H9 (cell line): ENCODE measurements at regions not wholly inside any gene's neighbourhood (a gene's known extent, or its start where the extent isn't known, plus 50 kb on each side); places are given as distances from the start of the nearest gene placed in this dataset.

Experiments used
- DNase-seq: peaks from one replicate; pipeline ENCODE4 v3.0.0-alpha.2; 2017
- H2AFZ ChIP-seq: one replicate; pipeline ENCODE4 v1.6.1; 2013; ENCODE audit warnings: mild to moderate bottlenecking, low read length, control low read depth, moderate library complexity
- H2AK5ac ChIP-seq: 2 replicates; pipeline ENCODE4 v1.6.1; 2013; ENCODE audit warnings: low read length, control low read depth, mixed read lengths; ENCODE audit not compliant: insufficient read length
- H2BK120ac ChIP-seq: one replicate; pipeline ENCODE4 v1.6.1; 2013; ENCODE audit warnings: low read depth, mild to moderate bottlenecking, low read length, control low read depth, inconsistent platforms; ENCODE audit not compliant: poor library complexity, severe bottlenecking
- H2BK12ac ChIP-seq: 2 replicates; pipeline ENCODE4 v1.6.1; 2013; ENCODE audit warnings: low read length, control low read depth, mixed read lengths, low read depth; ENCODE audit not compliant: insufficient read length
- H2BK15ac ChIP-seq: 2 replicates; pipeline ENCODE4 v1.6.1; 2013; ENCODE audit warnings: low read depth, low read length, control low read depth
- H2BK20ac ChIP-seq: one replicate; pipeline ENCODE4 v1.6.1; 2013; ENCODE audit warnings: low read depth, mild to moderate bottlenecking, low read length, control low read depth, inconsistent platforms; ENCODE audit not compliant: poor library complexity, severe bottlenecking
- H2BK5ac ChIP-seq: 2 replicates; pipeline ENCODE4 v1.6.1; 2013; ENCODE audit warnings: low read length, control low read depth, mixed read lengths; ENCODE audit not compliant: insufficient read length
- H3K14ac ChIP-seq: 2 replicates; pipeline ENCODE4 v1.6.1; 2013; ENCODE audit warnings: low read length, control low read depth; ENCODE audit not compliant: insufficient read depth
- H3K18ac ChIP-seq: 2 replicates; pipeline ENCODE4 v1.6.1; 2013; ENCODE audit warnings: low read depth, mild to moderate bottlenecking, mixed read lengths, low read length, control low read depth; ENCODE audit not compliant: insufficient read length
- H3K23ac ChIP-seq: 2 replicates; pipeline ENCODE4 v1.6.1; 2013; ENCODE audit warnings: low read length, control low read depth, mixed read lengths, low read depth; ENCODE audit not compliant: insufficient read length
- H3K23me2 ChIP-seq: 2 replicates; pipeline ENCODE4 v1.6.1; 2013; ENCODE audit warnings: low read depth, mild to moderate bottlenecking, mixed read lengths, low read length, control low read depth; ENCODE audit not compliant: insufficient read length, poor library complexity, severe bottlenecking
- H3K27ac ChIP-seq: 2 replicates; pipeline ENCODE4 v1.5.1; 2013; ENCODE audit warnings: low read length, control low read depth, mixed read lengths, low read depth; ENCODE audit not compliant: insufficient read length
- H3K27me3 ChIP-seq: 2 replicates; pipeline ENCODE4 v1.6.1; 2013; ENCODE audit warnings: low read length, control low read depth, inconsistent platforms; ENCODE audit not compliant: insufficient read depth
- H3K4ac ChIP-seq: 2 replicates; pipeline ENCODE4 v1.6.1; 2013; ENCODE audit warnings: low read depth, mild to moderate bottlenecking, control low read depth, inconsistent platforms, low read length, moderate library complexity
- H3K4me1 ChIP-seq: 2 replicates; pipeline ENCODE4 v1.6.1; 2013; ENCODE audit warnings: low read length, control low read depth, inconsistent platforms; ENCODE audit not compliant: insufficient read depth
- H3K4me2 ChIP-seq: 2 replicates; pipeline ENCODE4 v1.6.1; 2013; ENCODE audit warnings: low read length, control low read depth, mixed read lengths; ENCODE audit not compliant: insufficient read length, insufficient read depth
- H3K56ac ChIP-seq: 2 replicates; pipeline ENCODE4 v1.6.1; 2013; ENCODE audit warnings: low read depth, mild to moderate bottlenecking, mixed read lengths, low read length, control low read depth; ENCODE audit not compliant: insufficient read length
- H3K79me1 ChIP-seq: 2 replicates; pipeline ENCODE4 v1.6.1; 2013; ENCODE audit warnings: low read depth, mild to moderate bottlenecking, moderate library complexity, low read length, control low read depth, inconsistent platforms; ENCODE audit not compliant: insufficient read depth, poor library complexity, severe bottlenecking
- H3K79me2 ChIP-seq: 2 replicates; pipeline ENCODE4 v1.6.1; 2013; ENCODE audit warnings: low read length, control low read depth, inconsistent platforms; ENCODE audit not compliant: insufficient read depth
- H3K9ac ChIP-seq: 2 replicates; pipeline ENCODE4 v1.6.1; 2013; ENCODE audit warnings: low read length, control low read depth, mixed read lengths; ENCODE audit not compliant: insufficient read length; ENCODE audit errors: extremely low read depth
- H3K9me3 ChIP-seq: one replicate; pipeline ENCODE4 v1.6.1; 2013; ENCODE audit warnings: low read depth, low read length, inconsistent platforms; ENCODE audit not compliant: control insufficient read depth
- H3T11ph ChIP-seq: one replicate; pipeline ENCODE4 v1.6.1; 2013; ENCODE audit warnings: mild to moderate bottlenecking, low read length, control low read depth, inconsistent platforms
- H4K20me1 ChIP-seq: one replicate; pipeline ENCODE4 v1.6.1; 2013; ENCODE audit not compliant: control insufficient read depth, insufficient read length, insufficient read depth
- H4K5ac ChIP-seq: 2 replicates; pipeline ENCODE4 v1.6.1; 2013; ENCODE audit warnings: low read depth, mild to moderate bottlenecking, mixed read lengths, low read length, control low read depth; ENCODE audit not compliant: insufficient read length
- H4K8ac ChIP-seq: replicated peaks from 2 replicates; pipeline ENCODE4 v1.6.1; 2013; ENCODE audit warnings: low read length, control low read depth, mixed read lengths, low read depth; ENCODE audit not compliant: insufficient read length
- H4K91ac ChIP-seq: 2 replicates; pipeline ENCODE4 v1.6.1; 2013; ENCODE audit warnings: low read depth, mild to moderate bottlenecking, moderate library complexity, mixed read lengths, low read length, control low read depth; ENCODE audit not compliant: insufficient read length
- H3K27ac Mint-ChIP-seq, 3 experiments: 2 replicates in 2 of 3; 3 replicates in 1 of 3; pipeline ENCODE4 v1.8.0; 2020 to 2021; ENCODE audit warnings: mixed read lengths in 3 of 3, mild to moderate bottlenecking in 1 of 3, moderate library complexity in 1 of 3
- H3K27me3 Mint-ChIP-seq: 2 replicates; pipeline ENCODE4 v1.8.0; 2021; ENCODE audit warnings: low read depth, mild to moderate bottlenecking, moderate library complexity, mixed read lengths
- H3K36me3 Mint-ChIP-seq, 3 experiments: 2 replicates in 2 of 3; 3 replicates in 1 of 3; pipeline ENCODE4 v1.8.0; 2020 to 2021; ENCODE audit warnings: low read depth in 3 of 3, mixed read lengths in 3 of 3; ENCODE audit not compliant: insufficient read depth in 1 of 3
- H3K4me1 Mint-ChIP-seq, 2 experiments: 2 replicates each; pipeline ENCODE4 v1.8.0; 2020; ENCODE audit warnings: mixed read lengths in 2 of 2
- H3K4me3 Mint-ChIP-seq, 2 experiments: 2 replicates in 1 of 2; 3 replicates in 1 of 2; pipeline ENCODE4 v1.8.0; 2020 to 2021; ENCODE audit warnings: mild to moderate bottlenecking in 2 of 2, mixed read lengths in 2 of 2, moderate library complexity in 1 of 2
- H3K9me3 Mint-ChIP-seq, 2 experiments: 2 replicates in 1 of 2; 3 replicates in 1 of 2; pipeline ENCODE4 v1.8.0; 2020; ENCODE audit warnings: mild to moderate bottlenecking in 2 of 2, mixed read lengths in 2 of 2, moderate library complexity in 1 of 2
- WGBS: extraction: QIAGEN DNeasy Blood & Tissue Kit; methylation state at CpG from one replicate; pipeline ENCODE4 v1.1.7; 2013; ENCODE audit warnings: missing lambda C conversion rate, low lambda C conversion rate, mixed read lengths; ENCODE audit not compliant: insufficient read length; ENCODE audit errors: extremely low coverage; 5-methylcytosine and 5-hydroxymethylcytosine counted together
- TF ChIP-seq, protein P1 (sequence below): fragments of 200-600 bp; sonication (generic); conservative IDR thresholded peaks from 3 replicates; pipeline ENCODE4 v1.8.0; 2021; ENCODE audit warnings: antibody characterized with exemption, mild to moderate bottlenecking

DNA sequence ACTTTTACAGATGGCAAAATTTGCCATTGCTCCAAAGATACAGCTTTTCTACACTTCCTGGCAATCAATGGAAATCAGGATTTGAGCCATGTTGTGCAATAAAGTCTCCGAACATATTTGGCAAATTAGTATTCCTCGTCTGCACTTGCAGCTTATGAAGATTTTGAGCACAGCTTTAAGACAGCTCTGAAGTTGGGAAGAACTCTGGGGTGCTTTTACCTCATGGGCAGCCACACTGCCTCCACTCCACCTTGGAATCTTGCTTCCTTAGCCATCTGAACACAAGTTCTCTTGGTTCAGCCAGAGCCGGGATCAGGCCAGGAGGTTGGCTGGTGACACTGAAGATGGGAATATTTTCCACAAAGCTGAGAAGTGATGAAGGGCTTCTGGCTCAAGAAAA lies 191.2 kb downstream of the CWF19L2 start:
- Histone ChIP-seq H3K79me2 (no peaks in the 10 kb centered on the region), H3K18ac (no peak overlapping the region), H2BK12ac (no peak overlapping the region), H3K4me1 (no peaks in the 10 kb centered on the region), H3K4me2 (no peak overlapping the region), H2AFZ (no peak overlapping the region), H4K8ac (no peak overlapping the region), H3K14ac (no peak overlapping the region), H3K9me3 (no peaks in the 10 kb centered on the region), H3K9ac (no peak overlapping the region), H4K20me1 (no peaks in the 10 kb centered on the region), H3K4ac (no peak overlapping the region), H3T11ph (no peak overlapping the region), H2BK20ac (no peak overlapping the region), H3K56ac (no peak overlapping the region), H3K23ac (no peak overlapping the region), H3K27me3 (no peaks in the 10 kb centered on the region), H3K23me2 (no peaks in the 10 kb centered on the region), H3K27ac (no peak overlapping the region), H2BK5ac (no peak overlapping the region), H2AK5ac (no peak overlapping the region), H2BK120ac (no peak overlapping the region), H3K79me1 (no peaks in the 10 kb centered on the region), H4K5ac (no peak overlapping the region), H4K91ac (no peak overlapping the region), H2BK15ac (no peak overlapping the region)
- H3K27me3 Mint-ChIP-seq, result no peaks in the 10 kb centered on the region
- no peaks in the 10 kb centered on the region for H3K9me3 Mint-ChIP-seq
- no peak for DNase-seq
- H3K27ac Mint-ChIP-seq, result no peak overlapping the region
- TF ChIP-seq, protein P1, sequence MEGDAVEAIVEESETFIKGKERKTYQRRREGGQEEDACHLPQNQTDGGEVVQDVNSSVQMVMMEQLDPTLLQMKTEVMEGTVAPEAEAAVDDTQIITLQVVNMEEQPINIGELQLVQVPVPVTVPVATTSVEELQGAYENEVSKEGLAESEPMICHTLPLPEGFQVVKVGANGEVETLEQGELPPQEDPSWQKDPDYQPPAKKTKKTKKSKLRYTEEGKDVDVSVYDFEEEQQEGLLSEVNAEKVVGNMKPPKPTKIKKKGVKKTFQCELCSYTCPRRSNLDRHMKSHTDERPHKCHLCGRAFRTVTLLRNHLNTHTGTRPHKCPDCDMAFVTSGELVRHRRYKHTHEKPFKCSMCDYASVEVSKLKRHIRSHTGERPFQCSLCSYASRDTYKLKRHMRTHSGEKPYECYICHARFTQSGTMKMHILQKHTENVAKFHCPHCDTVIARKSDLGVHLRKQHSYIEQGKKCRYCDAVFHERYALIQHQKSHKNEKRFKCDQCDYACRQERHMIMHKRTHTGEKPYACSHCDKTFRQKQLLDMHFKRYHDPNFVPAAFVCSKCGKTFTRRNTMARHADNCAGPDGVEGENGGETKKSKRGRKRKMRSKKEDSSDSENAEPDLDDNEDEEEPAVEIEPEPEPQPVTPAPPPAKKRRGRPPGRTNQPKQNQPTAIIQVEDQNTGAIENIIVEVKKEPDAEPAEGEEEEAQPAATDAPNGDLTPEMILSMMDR, result no peak
- no CpG with 5 or more reads among the region's 3 CpGs for WGBS
- no peaks in the 10 kb centered on the region for H3K4me1 Mint-ChIP-seq
- H3K36me3 Mint-ChIP-seq, result no peaks in the 10 kb centered on the region
- no peak overlapping the region for H3K4me3 Mint-ChIP-seq
